Liver (tissue), 3 donors: ENCODE measurements at regions not wholly inside any gene's neighbourhood (a gene's known extent, or its start where the extent isn't known, plus 50 kb on each side); places are given as distances from the start of the nearest gene placed in this dataset.
"Not testable (repeated sequence)": the region's sequence is repeated elsewhere in the genome, so short reads cannot be mapped to it uniquely, and the experiment has no call there.

ENCODE experiments used
- NR2F2 ChIP-seq: IDR thresholded peaks from 2 replicates; pipeline ENCODE4 v1.6.1; 2016; ENCODE audit warnings: antibody characterized with exemption
- SP1 ChIP-seq: IDR thresholded peaks from 2 replicates; pipeline ENCODE4 v1.6.1; 2018; ENCODE audit warnings: antibody characterized with exemption, mild to moderate bottlenecking
- TF ChIP-seq, protein P1 (sequence below): fragments of 150-350 bp; IDR thresholded peaks from 2 replicates; pipeline ENCODE4 v1.5.1; 2017; ENCODE audit warnings: improper control_type of control experiment, low read depth, low read length; ENCODE audit not compliant: missing input control
- donor health status: healthy.
- donor health status: healthy.

DNA sequence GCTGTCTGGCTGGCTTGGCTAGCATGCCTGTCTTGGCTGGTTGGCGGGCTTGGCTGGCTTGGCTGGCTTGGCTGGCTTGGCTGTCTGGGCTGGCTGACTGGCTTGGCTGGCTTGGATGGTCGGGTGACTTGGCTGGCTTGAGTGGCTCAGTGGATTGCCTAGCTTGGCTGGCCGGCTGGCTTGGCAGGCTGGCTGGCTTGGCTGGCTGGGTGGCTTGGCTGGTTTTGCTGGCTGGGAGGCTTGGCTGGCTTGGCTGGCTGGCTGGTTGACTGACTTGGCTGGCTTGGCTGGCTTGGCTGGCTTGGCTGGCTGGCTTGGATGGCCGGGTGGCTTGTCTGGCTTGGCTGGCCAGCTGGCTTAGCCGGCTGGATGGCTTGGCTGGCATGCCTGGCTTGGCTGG lies 2828.4 kb downstream of the RPIA start:
- TF ChIP-seq, protein P1, sequence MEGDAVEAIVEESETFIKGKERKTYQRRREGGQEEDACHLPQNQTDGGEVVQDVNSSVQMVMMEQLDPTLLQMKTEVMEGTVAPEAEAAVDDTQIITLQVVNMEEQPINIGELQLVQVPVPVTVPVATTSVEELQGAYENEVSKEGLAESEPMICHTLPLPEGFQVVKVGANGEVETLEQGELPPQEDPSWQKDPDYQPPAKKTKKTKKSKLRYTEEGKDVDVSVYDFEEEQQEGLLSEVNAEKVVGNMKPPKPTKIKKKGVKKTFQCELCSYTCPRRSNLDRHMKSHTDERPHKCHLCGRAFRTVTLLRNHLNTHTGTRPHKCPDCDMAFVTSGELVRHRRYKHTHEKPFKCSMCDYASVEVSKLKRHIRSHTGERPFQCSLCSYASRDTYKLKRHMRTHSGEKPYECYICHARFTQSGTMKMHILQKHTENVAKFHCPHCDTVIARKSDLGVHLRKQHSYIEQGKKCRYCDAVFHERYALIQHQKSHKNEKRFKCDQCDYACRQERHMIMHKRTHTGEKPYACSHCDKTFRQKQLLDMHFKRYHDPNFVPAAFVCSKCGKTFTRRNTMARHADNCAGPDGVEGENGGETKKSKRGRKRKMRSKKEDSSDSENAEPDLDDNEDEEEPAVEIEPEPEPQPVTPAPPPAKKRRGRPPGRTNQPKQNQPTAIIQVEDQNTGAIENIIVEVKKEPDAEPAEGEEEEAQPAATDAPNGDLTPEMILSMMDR, result not testable (repeated sequence)
- not testable (repeated sequence) for TF ChIP-seq NR2F2, SP1
